Osteocyte (in vitro differentiated cells): ENCODE measurements at regions not wholly inside any gene's neighbourhood (a gene's known extent, or its start where the extent isn't known, plus 50 kb on each side); places are given as distances from the start of the nearest gene placed in this dataset.

ENCODE experiments used
- DNase-seq: peaks from one replicate; pipeline ENCODE4 v3.0.0; 2021; ENCODE audit warnings: mixed read lengths; ENCODE audit not compliant: unreplicated experiment; ENCODE audit errors: extremely low spot score
- H3K27ac Mint-ChIP-seq: one replicate; pipeline ENCODE4 v1.8.0; 2021; ENCODE audit warnings: mild to moderate bottlenecking, mixed read lengths; ENCODE audit not compliant: unreplicated experiment
- H3K27me3 Mint-ChIP-seq: one replicate; pipeline ENCODE4 v1.8.0; 2021; ENCODE audit warnings: mixed read lengths; ENCODE audit not compliant: unreplicated experiment
- H3K36me3 Mint-ChIP-seq: one replicate; pipeline ENCODE4 v1.8.0; 2021; ENCODE audit warnings: mixed read lengths; ENCODE audit not compliant: unreplicated experiment
- H3K4me1 Mint-ChIP-seq: one replicate; pipeline ENCODE4 v1.8.0; 2021; ENCODE audit warnings: mixed read lengths; ENCODE audit not compliant: unreplicated experiment
- H3K4me3 Mint-ChIP-seq: one replicate; pipeline ENCODE4 v1.8.0; 2021; ENCODE audit warnings: mild to moderate bottlenecking, moderate library complexity, mixed read lengths; ENCODE audit not compliant: unreplicated experiment
- H3K9me3 Mint-ChIP-seq: one replicate; pipeline ENCODE4 v1.8.0; 2021; ENCODE audit warnings: mixed read lengths; ENCODE audit not compliant: unreplicated experiment
- TF ChIP-seq, protein P1 (sequence below): fragments of 200-600 bp; sonication (generic); IDR thresholded peaks from 2 replicates; pipeline ENCODE4 v1.5.0; 2021; ENCODE audit warnings: antibody characterized with exemption, mild to moderate bottlenecking, moderate library complexity

DNA sequence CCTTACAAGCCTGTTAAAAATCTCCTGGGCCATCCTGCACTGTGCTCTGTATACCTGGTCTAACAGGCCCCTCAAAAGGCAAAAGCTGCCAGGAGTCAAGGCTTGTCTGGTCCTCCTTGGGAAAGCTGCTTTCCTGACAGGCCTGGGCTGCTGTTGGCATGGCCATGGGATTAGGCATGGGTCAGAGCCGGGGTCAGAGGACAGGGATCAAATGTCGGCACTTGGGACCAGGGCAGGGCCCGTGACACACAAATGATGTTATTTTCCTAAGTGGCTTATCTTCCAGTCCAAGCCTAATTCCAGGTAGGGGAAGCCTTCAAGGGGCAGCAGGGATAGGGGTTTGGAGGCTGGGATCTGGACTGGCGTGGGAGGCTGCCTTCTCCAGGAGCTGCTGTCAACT is 191.5 kb upstream of the GPR26 start:
- H3K27me3 Mint-ChIP-seq = no peaks in the 10 kb centered on the region
- TF ChIP-seq, protein P1, sequence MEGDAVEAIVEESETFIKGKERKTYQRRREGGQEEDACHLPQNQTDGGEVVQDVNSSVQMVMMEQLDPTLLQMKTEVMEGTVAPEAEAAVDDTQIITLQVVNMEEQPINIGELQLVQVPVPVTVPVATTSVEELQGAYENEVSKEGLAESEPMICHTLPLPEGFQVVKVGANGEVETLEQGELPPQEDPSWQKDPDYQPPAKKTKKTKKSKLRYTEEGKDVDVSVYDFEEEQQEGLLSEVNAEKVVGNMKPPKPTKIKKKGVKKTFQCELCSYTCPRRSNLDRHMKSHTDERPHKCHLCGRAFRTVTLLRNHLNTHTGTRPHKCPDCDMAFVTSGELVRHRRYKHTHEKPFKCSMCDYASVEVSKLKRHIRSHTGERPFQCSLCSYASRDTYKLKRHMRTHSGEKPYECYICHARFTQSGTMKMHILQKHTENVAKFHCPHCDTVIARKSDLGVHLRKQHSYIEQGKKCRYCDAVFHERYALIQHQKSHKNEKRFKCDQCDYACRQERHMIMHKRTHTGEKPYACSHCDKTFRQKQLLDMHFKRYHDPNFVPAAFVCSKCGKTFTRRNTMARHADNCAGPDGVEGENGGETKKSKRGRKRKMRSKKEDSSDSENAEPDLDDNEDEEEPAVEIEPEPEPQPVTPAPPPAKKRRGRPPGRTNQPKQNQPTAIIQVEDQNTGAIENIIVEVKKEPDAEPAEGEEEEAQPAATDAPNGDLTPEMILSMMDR = no peak
- DNase-seq = no peak
- no peaks in the 10 kb centered on the region for H3K4me1 Mint-ChIP-seq
- H3K4me3 Mint-ChIP-seq = no peak overlapping the region
- no peaks in the 10 kb centered on the region for H3K36me3 Mint-ChIP-seq
- no peak overlapping the region for H3K27ac Mint-ChIP-seq
- peaks cover 15% of the 10 kb centered on the region for H3K9me3 Mint-ChIP-seq

DNA sequence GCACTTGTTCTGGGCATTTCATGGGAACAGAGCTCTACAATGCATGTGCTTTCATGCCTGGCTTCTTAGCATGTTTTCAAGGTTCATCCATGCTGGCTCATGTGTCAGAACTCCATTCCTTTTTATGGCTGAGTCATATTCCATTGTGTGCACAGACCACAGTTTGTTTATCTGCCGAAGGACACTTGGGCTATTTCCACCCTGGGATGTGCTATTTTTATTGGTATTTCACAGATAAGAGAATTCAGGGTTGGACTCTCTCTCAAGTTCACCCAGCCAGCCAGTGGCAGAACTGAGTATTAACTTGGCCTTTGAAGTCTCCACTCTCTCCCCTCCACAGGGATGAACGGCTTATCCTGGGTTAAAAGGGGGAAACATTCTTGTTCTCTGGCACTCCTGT is 190.7 kb upstream of the GPR26 start:
- no peak overlapping the region for H3K27ac Mint-ChIP-seq
- no peak for DNase-seq
- no peaks in the 10 kb centered on the region for H3K27me3 Mint-ChIP-seq
- no peak overlapping the region for H3K4me3 Mint-ChIP-seq
- no peaks in the 10 kb centered on the region for H3K4me1 Mint-ChIP-seq
- peaks cover 16% of the 10 kb centered on the region for H3K9me3 Mint-ChIP-seq
- TF ChIP-seq, protein P1 = no peak
- no peaks in the 10 kb centered on the region for H3K36me3 Mint-ChIP-seq

- no peaks in the 10 kb centered on the region for H3K27me3 Mint-ChIP-seq
- peaks cover 18% of the 10 kb centered on the region for H3K9me3 Mint-ChIP-seq
- TF ChIP-seq, protein P1 = no peak
- H3K36me3 Mint-ChIP-seq = no peaks in the 10 kb centered on the region
- H3K27ac Mint-ChIP-seq = no peak overlapping the region
- no peaks in the 10 kb centered on the region for H3K4me1 Mint-ChIP-seq
- no peak overlapping the region for H3K4me3 Mint-ChIP-seq
- DNase-seq = no peak
Observed at GRCh38 chr10:123478116-123478515, 188.0 kb upstream of the GPR26 start.

GRCh38 chr10:123479640-123480039 is 186.5 kb upstream of the GPR26 start:
- H3K4me1 Mint-ChIP-seq = no peaks in the 10 kb centered on the region
- TF ChIP-seq, protein P1 = no peak
- no peak overlapping the region for H3K27ac Mint-ChIP-seq
- no peaks in the 10 kb centered on the region for H3K27me3 Mint-ChIP-seq
- peaks cover 23% of the 10 kb centered on the region for H3K9me3 Mint-ChIP-seq
- no peak for DNase-seq
- no peaks in the 10 kb centered on the region for H3K36me3 Mint-ChIP-seq
- H3K4me3 Mint-ChIP-seq = no peak overlapping the region

DNA sequence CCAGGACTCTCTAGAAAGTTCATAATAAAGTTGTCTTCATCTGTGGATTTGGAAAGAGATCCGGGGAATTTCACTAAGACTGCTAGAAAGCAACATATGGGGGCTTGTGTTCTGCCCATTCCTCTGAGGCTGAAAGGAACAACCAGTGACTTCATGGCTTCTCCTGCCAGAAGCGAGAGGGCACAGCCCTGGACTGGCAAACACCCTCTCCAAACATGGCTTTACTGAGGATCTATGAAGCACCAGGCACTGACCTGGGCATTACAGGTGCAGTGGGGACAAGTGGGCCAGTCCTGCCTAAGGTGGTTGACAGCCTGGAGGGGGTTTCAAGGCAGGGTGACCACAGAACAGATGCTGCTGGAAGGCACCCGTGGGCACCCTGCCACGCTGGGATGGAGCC is 185.8 kb upstream of the GPR26 start:
- TF ChIP-seq, protein P1 = no peak
- Mint-ChIP-seq H3K27me3 (no peaks in the 10 kb centered on the region), H3K9me3 (peaks cover 23% of the 10 kb centered on the region), H3K36me3 (no peaks in the 10 kb centered on the region), H3K4me3 (no peak overlapping the region), H3K4me1 (no peaks in the 10 kb centered on the region), H3K27ac (no peak overlapping the region)
- no peak for DNase-seq
